Astrocyte (in vitro differentiated cells and primary cell): ENCODE measurements at regions not wholly inside any gene's neighbourhood (a gene's known extent, or its start where the extent isn't known, plus 50 kb on each side); places are given as distances from the start of the nearest gene placed in this dataset.

Experiments
- DNase-seq: peaks from one replicate; pipeline ENCODE4 v3.0.0-alpha.2; 2010; ENCODE audit warnings: low read depth
- FAIRE-seq: peaks from 2 replicates; lab custom pipeline; 2011; peaks lifted over from hg19 to GRCh38; lab: Jason Lieb, UNC
- H2AFZ ChIP-seq: 2 replicates; pipeline ENCODE4 v1.6.0; 2012; ENCODE audit warnings: low read depth, low read length, inconsistent platforms
- H3K27ac ChIP-seq: 2 replicates; pipeline ENCODE4 v1.5.1; 2011; ENCODE audit warnings: low read depth, low read length, inconsistent platforms
- H3K27me3 ChIP-seq: 2 replicates; pipeline ENCODE4 v1.6.0; 2011; ENCODE audit warnings: low read length, inconsistent platforms; ENCODE audit not compliant: insufficient read depth
- H3K36me3 ChIP-seq: 2 replicates; pipeline ENCODE4 v1.5.1; 2011; ENCODE audit warnings: low read length, inconsistent platforms; ENCODE audit not compliant: insufficient read depth
- H3K4me1 ChIP-seq: 2 replicates; pipeline ENCODE4 v1.5.1; 2011; ENCODE audit warnings: low read length, inconsistent platforms; ENCODE audit not compliant: insufficient read depth
- H3K4me2 ChIP-seq: 2 replicates; pipeline ENCODE4 v1.6.0; 2012; ENCODE audit warnings: low read length, inconsistent platforms
- H3K4me3 ChIP-seq: 2 replicates; pipeline ENCODE4 v1.5.1; 2011; ENCODE audit warnings: low read depth, mild to moderate bottlenecking, low read length, inconsistent platforms; ENCODE audit not compliant: insufficient read depth
- H3K79me2 ChIP-seq: 2 replicates; pipeline ENCODE4 v1.6.0; 2012; ENCODE audit warnings: mild to moderate bottlenecking, low read length, inconsistent platforms; ENCODE audit not compliant: insufficient read depth
- H3K9ac ChIP-seq: 2 replicates; pipeline ENCODE4 v1.6.0; 2012; ENCODE audit warnings: mild to moderate bottlenecking, low read length, inconsistent platforms
- H3K9me3 ChIP-seq: 2 replicates; pipeline ENCODE4 v1.5.1; 2012; ENCODE audit warnings: low read depth, mild to moderate bottlenecking, low read length, inconsistent platforms; ENCODE audit not compliant: insufficient read depth
- H4K20me1 ChIP-seq: 2 replicates; pipeline ENCODE4 v1.6.0; 2012; ENCODE audit warnings: low read length, inconsistent platforms; ENCODE audit not compliant: insufficient read depth
- H3K27ac Mint-ChIP-seq: one replicate; pipeline ENCODE4 v1.8.0; 2021; ENCODE audit warnings: mild to moderate bottlenecking, mixed read lengths; ENCODE audit not compliant: unreplicated experiment
- H3K27me3 Mint-ChIP-seq: one replicate; pipeline ENCODE4 v1.8.0; 2021; ENCODE audit warnings: low read depth, mixed read lengths; ENCODE audit not compliant: unreplicated experiment
- H3K36me3 Mint-ChIP-seq: one replicate; pipeline ENCODE4 v1.8.0; 2021; ENCODE audit warnings: low read depth, mixed read lengths; ENCODE audit not compliant: unreplicated experiment
- H3K4me1 Mint-ChIP-seq: one replicate; pipeline ENCODE4 v1.8.0; 2021; ENCODE audit warnings: low read depth, mixed read lengths; ENCODE audit not compliant: unreplicated experiment
- H3K4me3 Mint-ChIP-seq: one replicate; pipeline ENCODE4 v1.8.0; 2021; ENCODE audit warnings: mild to moderate bottlenecking, moderate library complexity, mixed read lengths; ENCODE audit not compliant: unreplicated experiment
- H3K9me3 Mint-ChIP-seq: one replicate; pipeline ENCODE4 v1.8.0; 2021; ENCODE audit warnings: mild to moderate bottlenecking, mixed read lengths; ENCODE audit not compliant: unreplicated experiment
- CTCF ChIP-seq: IDR thresholded peaks from 2 replicates; pipeline ENCODE4 v1.5.1; 2011; ENCODE audit warnings: low read depth, mild to moderate bottlenecking, inconsistent platforms, low read length, moderate library complexity; ENCODE audit not compliant: insufficient read depth
- EZH2 ChIP-seq: IDR thresholded peaks from 2 replicates; pipeline ENCODE4 v1.6.1; 2012; ENCODE audit warnings: mild to moderate bottlenecking, low read length, inconsistent platforms; ENCODE audit not compliant: insufficient read depth

GRCh38 chr1:65059930-65060538 lies 88.0 kb upstream of the AK4 start:
- Histone ChIP-seq H3K79me2 (no peaks in the 10 kb centered on the region), H3K36me3 (no peaks in the 10 kb centered on the region), H3K9me3 (no peaks in the 10 kb centered on the region), H3K27ac (no peak overlapping the region), H3K4me3 (no peak overlapping the region), H3K27me3 (no peaks in the 10 kb centered on the region), H2AFZ (no peak overlapping the region), H3K9ac (no peak overlapping the region), H3K4me2 (no peak overlapping the region), H3K4me1 (no peaks in the 10 kb centered on the region), H4K20me1 (no peaks in the 10 kb centered on the region)
- Mint-ChIP-seq H3K9me3 (no peaks in the 10 kb centered on the region), H3K36me3 (peaks cover 3% of the 10 kb centered on the region), H3K4me3 (no peak overlapping the region), H3K4me1 (peaks cover 6% of the 10 kb centered on the region), H3K27ac (no peak overlapping the region), H3K27me3 (no peaks in the 10 kb centered on the region)
- DNase-seq, result no peak
- no peak for FAIRE-seq
- TF ChIP-seq EZH2, result no peak
- TF ChIP-seq CTCF, result peak; percentile 70

DNA sequence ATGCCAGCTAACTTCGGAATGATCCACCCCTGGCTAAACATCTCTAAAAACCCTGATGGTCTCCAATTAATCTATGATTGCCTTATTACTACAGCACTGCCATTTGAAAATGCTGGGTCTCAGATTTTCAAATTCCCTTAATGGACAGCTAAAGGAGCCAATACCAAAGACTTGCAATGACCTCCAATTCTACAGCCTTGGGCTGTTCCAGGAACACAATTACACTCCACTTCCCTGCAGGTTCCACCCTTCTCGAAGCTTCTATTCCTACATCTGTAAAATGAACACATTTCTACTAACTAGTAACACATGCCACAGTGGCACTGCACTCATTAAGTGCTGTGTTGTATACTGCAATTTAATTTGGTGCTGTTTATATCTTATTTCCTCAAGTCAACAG lies 85.7 kb upstream of the AK4 start:
- Histone ChIP-seq H3K4me2 (no peak overlapping the region), H3K36me3 (no peaks in the 10 kb centered on the region), H3K4me1 (no peaks in the 10 kb centered on the region), H3K27me3 (no peaks in the 10 kb centered on the region), H4K20me1 (no peaks in the 10 kb centered on the region), H3K27ac (no peak overlapping the region), H3K9me3 (no peaks in the 10 kb centered on the region), H3K79me2 (no peaks in the 10 kb centered on the region), H3K9ac (no peak overlapping the region), H3K4me3 (no peak overlapping the region), H2AFZ (no peak overlapping the region)
- no peak for DNase-seq
- Mint-ChIP-seq H3K9me3 (no peaks in the 10 kb centered on the region), H3K27me3 (no peaks in the 10 kb centered on the region), H3K4me3 (no peak overlapping the region), H3K27ac (no peak overlapping the region), H3K4me1 (peaks cover 13% of the 10 kb centered on the region), H3K36me3 (no peaks in the 10 kb centered on the region)
- no peak for TF ChIP-seq CTCF
- TF ChIP-seq EZH2, result no peak
- no peak for FAIRE-seq

GRCh38 chr1:65063025-65063424 lies 85.0 kb upstream of the AK4 start:
- Histone ChIP-seq H3K27me3 (no peaks in the 10 kb centered on the region), H3K4me2 (no peak overlapping the region), H3K79me2 (no peaks in the 10 kb centered on the region), H4K20me1 (no peaks in the 10 kb centered on the region), H3K9ac (no peak overlapping the region), H3K4me3 (no peak overlapping the region), H3K9me3 (no peaks in the 10 kb centered on the region), H3K36me3 (no peaks in the 10 kb centered on the region), H3K4me1 (no peaks in the 10 kb centered on the region), H3K27ac (no peak overlapping the region), H2AFZ (no peak overlapping the region)
- Mint-ChIP-seq H3K27me3 (no peaks in the 10 kb centered on the region), H3K4me3 (no peak overlapping the region), H3K9me3 (no peaks in the 10 kb centered on the region), H3K27ac (no peak overlapping the region), H3K36me3 (no peaks in the 10 kb centered on the region), H3K4me1 (peaks cover 13% of the 10 kb centered on the region)
- TF ChIP-seq CTCF (no peak), EZH2 (no peak)
- no peak for FAIRE-seq
- DNase-seq, result no peak
